HG03025 (cell line): ENCODE measurements at regions not wholly inside any gene's neighbourhood (a gene's known extent, or its start where the extent isn't known, plus 50 kb on each side); places are given as distances from the start of the nearest gene placed in this dataset.
"Not testable (repeated sequence)": the region's sequence is repeated elsewhere in the genome, so short reads cannot be mapped to it uniquely, and the experiment has no call there.

ENCODE experiments used
- ATAC-seq: cut with Tn5 transposase; IDR thresholded peaks from one replicate; pipeline ENCODE4 v1.9.1; 2021; ENCODE audit warnings: mild to moderate bottlenecking, moderate library complexity; ENCODE audit not compliant: unreplicated experiment, low FRiP score

- ATAC-seq = no peak
These were observed 471.9 kb downstream of the QKI start for GRCh38 chr6:163886428-163886827.

- no peak for ATAC-seq
These were observed 469.5 kb downstream of the QKI start for GRCh38 chr6:163883984-163884383.

GRCh38 chr6:163878698-163879097, 464.2 kb downstream of the QKI start:
- ATAC-seq = no peak

GRCh38 chr6:163877877-163878639, 463.5 kb downstream of the QKI start:
- ATAC-seq = no peak

GRCh38 chr6:163876391-163876790, 461.9 kb downstream of the QKI start:
- ATAC-seq = no peak

- no peak for ATAC-seq
These were observed 460.3 kb downstream of the QKI start for GRCh38 chr6:163874784-163875183.

- ATAC-seq = no peak
These were observed 457.8 kb downstream of the QKI start for GRCh38 chr6:163872335-163872734.

- no peak for ATAC-seq
These were observed 457.1 kb downstream of the QKI start for GRCh38 chr6:163871616-163872015.

GRCh38 chr6:163867518-163868292, 453.2 kb downstream of the QKI start:
- no peak for ATAC-seq

- ATAC-seq = no peak
These were observed 451.7 kb downstream of the QKI start for GRCh38 chr6:163866192-163866591.

- no peak for ATAC-seq
These were observed 449.0 kb downstream of the QKI start for GRCh38 chr6:163863565-163863964.

- ATAC-seq = no peak
These were observed 448.2 kb downstream of the QKI start for GRCh38 chr6:163862701-163863100.

- ATAC-seq = no peak
These were observed 447.1 kb downstream of the QKI start for GRCh38 chr6:163861627-163862026.

GRCh38 chr6:163860287-163861081, 446.0 kb downstream of the QKI start:
- no peak for ATAC-seq

- not testable (repeated sequence) for ATAC-seq
These were observed 444.4 kb downstream of the QKI start for GRCh38 chr6:163858870-163859269.

- no peak for ATAC-seq
These were observed 442.9 kb downstream of the QKI start for GRCh38 chr6:163857421-163857820.

GRCh38 chr6:163850874-163851273, 436.4 kb downstream of the QKI start:
- no peak for ATAC-seq

GRCh38 chr6:163844761-163845160, 430.2 kb downstream of the QKI start:
- ATAC-seq = no peak

GRCh38 chr6:163844357-163844756, 429.8 kb downstream of the QKI start:
- ATAC-seq = no peak

- ATAC-seq = no peak
These were observed 428.7 kb downstream of the QKI start for GRCh38 chr6:163843218-163843617.

GRCh38 chr6:163842467-163842866, 427.9 kb downstream of the QKI start:
- no peak for ATAC-seq
